ENCODE measurements at regions not wholly inside any gene's neighbourhood (a gene's known extent, or its start where the extent isn't known, plus 50 kb on each side); places are given as distances from the start of the nearest gene placed in this dataset.
"Not testable (repeated sequence)": the region's sequence is repeated elsewhere in the genome, so short reads cannot be mapped to it uniquely, and the experiment has no call there.

DNA sequence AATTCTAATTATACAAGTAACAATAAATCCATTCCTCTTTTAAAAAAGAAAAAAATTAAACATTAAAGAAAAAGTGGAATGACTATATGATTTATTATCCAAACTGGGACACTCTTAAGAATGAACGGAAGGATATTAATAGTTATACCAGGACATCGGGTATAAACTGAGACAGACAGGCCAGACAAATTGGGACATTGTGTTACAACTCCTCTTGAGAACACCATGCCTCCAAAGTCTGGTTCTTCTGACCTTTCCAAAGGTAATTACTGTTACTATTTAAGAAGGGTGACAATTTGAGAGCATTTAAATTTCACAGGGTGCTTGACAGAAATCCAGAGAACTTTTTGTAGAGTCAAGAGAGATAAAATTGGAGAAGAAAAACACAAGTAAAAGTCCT is 132.1 kb upstream of the MARCHF11 start:
- no peak for DNase-seq (ENCODE audit: low spot score)
- in situ Hi-C loops (cut with HindIII; ENCODE audit: low sequenced_read_pairs) = no loop called here

GRCh38 chr5:16306812-16307211 is 127.2 kb upstream of the MARCHF11 start:
- in situ Hi-C loops (cut with HindIII; ENCODE audit: low sequenced_read_pairs) = no loop called here
- peak; percentile 12 for DNase-seq (ENCODE audit: low spot score)

- in situ Hi-C loops (cut with HindIII; ENCODE audit: low sequenced_read_pairs) = no loop called here
- no peak for DNase-seq (ENCODE audit: low spot score)
These were observed 125.3 kb upstream of the MARCHF11 start for GRCh38 chr5:16304846-16305245.

- in situ Hi-C loops (cut with HindIII; ENCODE audit: low sequenced_read_pairs) = no loop called here
- no peak for DNase-seq (ENCODE audit: low spot score)
These were observed 117.4 kb upstream of the MARCHF11 start for GRCh38 chr5:16296946-16297345.

- DNase-seq (ENCODE audit: low spot score) = no peak
- in situ Hi-C loops (cut with HindIII; ENCODE audit: low sequenced_read_pairs) = no loop called here
These were observed 112.3 kb upstream of the MARCHF11 start for GRCh38 chr5:16291894-16292293.

GRCh38 chr5:16291474-16291873 is 111.9 kb upstream of the MARCHF11 start:
- in situ Hi-C loops (cut with HindIII; ENCODE audit: low sequenced_read_pairs) = no loop called here
- DNase-seq (ENCODE audit: low spot score) = no peak

DNA sequence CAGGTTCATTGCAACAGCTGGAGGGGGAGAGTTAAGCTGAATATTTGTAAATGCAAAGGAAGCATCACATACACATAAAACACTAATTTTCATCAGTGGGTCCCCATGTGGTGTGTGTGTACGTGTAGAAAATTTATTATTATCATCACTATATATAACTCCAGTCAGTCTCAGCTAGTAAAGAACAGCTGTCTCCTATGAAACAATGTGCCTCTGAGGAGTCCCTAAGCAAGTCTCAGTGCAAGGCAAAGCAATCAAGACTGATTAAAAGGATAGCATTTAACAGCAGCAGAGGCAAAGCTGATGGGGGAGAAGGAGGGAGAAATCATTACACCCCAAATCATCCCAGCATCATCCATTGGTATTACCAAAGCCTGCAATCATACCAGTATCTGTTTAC is 104.2 kb upstream of the MARCHF11 start:
- in situ Hi-C loops (cut with HindIII; ENCODE audit: low sequenced_read_pairs) = no loop called here
- no peak for DNase-seq (ENCODE audit: low spot score)

DNA sequence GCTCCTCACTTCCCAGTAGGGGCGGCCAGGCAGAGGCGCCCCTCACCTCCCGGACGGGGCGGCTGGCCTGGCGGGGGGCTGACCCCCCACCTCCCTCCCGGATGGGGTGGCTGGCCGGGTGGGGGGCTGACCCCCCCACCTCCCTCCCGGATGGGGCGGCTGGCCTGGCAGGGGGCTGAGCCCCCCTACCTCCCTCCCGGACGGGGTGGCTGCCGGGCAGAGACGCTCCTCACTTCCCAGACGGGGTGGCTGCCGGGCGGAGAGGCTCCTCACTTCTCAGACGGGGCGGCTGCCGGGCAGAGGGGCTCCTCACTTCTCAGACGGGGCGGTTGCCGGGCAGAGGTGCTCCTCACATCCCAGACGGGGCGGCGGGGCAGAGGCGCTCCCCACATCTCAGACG is 97.3 kb upstream of the MARCHF11 start:
- DNase-seq (ENCODE audit: low spot score); in situ Hi-C loops (cut with HindIII; ENCODE audit: low sequenced_read_pairs): not testable (repeated sequence)

- DNase-seq (ENCODE audit: low spot score) = no peak
- in situ Hi-C loops (cut with HindIII; ENCODE audit: low sequenced_read_pairs) = no loop called here
These were observed 92.3 kb upstream of the MARCHF11 start for GRCh38 chr5:16271851-16272250.

DNA sequence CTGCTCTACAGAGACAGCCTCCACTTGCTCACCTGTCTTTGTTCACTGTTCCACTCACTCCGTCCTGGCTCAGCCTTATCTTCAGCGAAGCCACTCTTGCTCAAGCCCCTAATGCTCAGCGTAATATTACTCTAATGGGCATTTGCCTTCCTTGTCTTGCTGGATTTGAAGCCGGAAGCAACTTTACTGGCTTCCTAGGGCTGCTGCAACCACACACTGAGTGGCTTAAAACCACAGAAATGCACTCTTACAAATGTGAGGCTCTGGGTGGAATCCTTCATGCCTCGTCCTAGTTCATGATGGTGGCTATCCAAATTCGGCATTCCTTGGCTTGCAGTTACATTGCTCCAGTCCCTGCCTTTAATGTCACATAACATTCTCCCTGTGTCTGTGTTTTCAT is 85.5 kb upstream of the MARCHF11 start:
- no peak for DNase-seq (ENCODE audit: low spot score)
- in situ Hi-C loops (cut with HindIII; ENCODE audit: low sequenced_read_pairs) = no loop called here

- in situ Hi-C loops (cut with HindIII; ENCODE audit: low sequenced_read_pairs) = no loop called here
- no peak for DNase-seq (ENCODE audit: low spot score)
These were observed 80.4 kb upstream of the MARCHF11 start for GRCh38 chr5:16260000-16260399.

- in situ Hi-C loops (cut with HindIII; ENCODE audit: low sequenced_read_pairs) = no loop called here
- DNase-seq (ENCODE audit: low spot score) = no peak
These were observed 74.3 kb upstream of the MARCHF11 start for GRCh38 chr5:16253856-16254255.

DNA sequence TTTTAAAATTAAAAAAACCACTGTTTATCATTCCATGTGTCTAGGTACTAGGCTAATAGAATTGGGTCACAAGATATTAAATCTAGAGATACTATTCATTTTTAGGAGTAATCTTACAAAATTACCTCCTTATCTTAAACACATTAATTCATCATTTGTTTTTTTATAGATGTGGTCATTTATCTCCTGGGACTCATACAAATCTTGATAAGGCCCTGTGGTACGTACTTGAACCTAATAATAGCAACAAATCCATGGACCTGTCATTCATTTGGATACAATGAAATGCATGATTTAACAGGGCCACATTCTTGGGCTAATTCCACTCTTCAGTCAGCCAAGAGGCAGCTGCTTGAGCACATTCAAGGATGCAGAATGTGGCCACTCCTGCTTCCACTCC is 66.4 kb upstream of the MARCHF11 start:
- in situ Hi-C loops (cut with HindIII; ENCODE audit: low sequenced_read_pairs) = no loop called here
- DNase-seq (ENCODE audit: low spot score) = no peak

GRCh38 chr5:16245249-16245648 is 65.7 kb upstream of the MARCHF11 start:
- no peak for DNase-seq (ENCODE audit: low spot score)
- in situ Hi-C loops (cut with HindIII; ENCODE audit: low sequenced_read_pairs) = no loop called here

DNA sequence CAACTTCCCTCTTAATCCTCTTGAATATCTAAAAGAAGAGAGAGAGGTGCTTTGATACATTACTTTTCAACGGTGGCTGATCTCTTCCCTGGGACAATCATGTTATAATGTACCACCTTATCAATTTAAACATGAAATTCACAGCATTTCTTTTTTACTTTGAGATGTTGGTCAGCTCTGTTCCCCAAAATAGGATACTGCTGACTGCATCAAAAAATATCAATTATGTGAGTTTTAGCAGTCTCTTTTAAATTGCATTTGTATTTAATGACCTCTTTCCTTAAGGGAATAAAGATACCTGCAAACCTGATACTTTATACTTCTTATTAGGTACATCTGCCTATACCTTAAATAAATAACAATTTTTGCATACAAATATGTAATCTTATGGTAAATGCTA is 58.4 kb upstream of the MARCHF11 start:
- in situ Hi-C loops (cut with HindIII; ENCODE audit: low sequenced_read_pairs) = no loop called here

GRCh38 chr5:16234598-16234997 is 55.0 kb upstream of the MARCHF11 start:
- in situ Hi-C loops (cut with HindIII; ENCODE audit: low sequenced_read_pairs) = no loop called here
- no peak for DNase-seq (ENCODE audit: low spot score)

More for the DNA sequence above, 58.4 kb upstream of the MARCHF11 start:
- DNase-seq (ENCODE audit: low spot score) = no peak

GRCh38 chr5:16233730-16234129 is 54.1 kb upstream of the MARCHF11 start:
- no peak for DNase-seq (ENCODE audit: low spot score)
- in situ Hi-C loops (cut with HindIII; ENCODE audit: low sequenced_read_pairs) = no loop called here

GRCh38 chr5:16229357-16229940 is 49.9 kb upstream of the MARCHF11 start:
- in situ Hi-C loops (cut with HindIII; ENCODE audit: low sequenced_read_pairs) = no loop called here

More at GRCh38 chr5:16229357-16229940, 49.9 kb upstream of the MARCHF11 start:
- DNase-seq (ENCODE audit: low spot score) = no peak
